BLaER1 treated with 17β-estradiol and CSF1 and Interleukin-3, amounts not matched to agents 10 nM and 100 nM (cell line): ENCODE measurements at regions not wholly inside any gene's neighbourhood (a gene's known extent, or its start where the extent isn't known, plus 50 kb on each side); places are given as distances from the start of the nearest gene placed in this dataset.

ENCODE experiments used
- H3K27ac ChIP-seq, 11 experiments: shearing (Covaris generic); formaldehyde crosslinking; 2 replicates each; pipeline ENCODE4 v1.8.1; 2022
- H3K27me3 ChIP-seq, 11 experiments: shearing (Covaris generic); formaldehyde crosslinking; 2 replicates each; pipeline ENCODE4 v1.8.1; 2022
- H3K36me3 ChIP-seq, 11 experiments: shearing (Covaris generic); formaldehyde crosslinking; 2 replicates each; pipeline ENCODE4 v1.8.1; 2022
- H3K4me1 ChIP-seq, 10 experiments: shearing (Covaris generic); formaldehyde crosslinking; 2 replicates each; pipeline ENCODE4 v1.8.1; 2022
- H3K4me2 ChIP-seq, 11 experiments: shearing (Covaris generic); formaldehyde crosslinking; 2 replicates each; pipeline ENCODE4 v1.8.1; 2022
- H3K4me3 ChIP-seq, 10 experiments: shearing (Covaris generic); formaldehyde crosslinking; 2 replicates each; pipeline ENCODE4 v1.8.1; 2022
- H3K9ac ChIP-seq, 11 experiments: shearing (Covaris generic); formaldehyde crosslinking; 2 replicates each; pipeline ENCODE4 v1.8.1; 2022
- H3K9me3 ChIP-seq, 11 experiments: shearing (Covaris generic); formaldehyde crosslinking; replicated peaks in 1 of 11; 2 replicates each; pipeline ENCODE4 v1.8.1; 2022
- H4K20me1 ChIP-seq, 11 experiments: shearing (Covaris generic); formaldehyde crosslinking; 2 replicates each; pipeline ENCODE4 v1.8.1; 2022
- Cebpa-rat ChIP-seq, 11 experiments: shearing (Covaris generic); IDR thresholded peaks; 2 replicates each; pipeline ENCODE4 v1.8.1; 2022

- H3K27ac ChIP-seq: no peak overlapping the region
- H3K4me1 ChIP-seq: no peaks in the 10 kb centered on the region
- H3K27me3 ChIP-seq: no peaks in the 10 kb centered on the region
- no peaks in the 10 kb centered on the region for H3K36me3 ChIP-seq
- no peaks in the 10 kb centered on the region for H4K20me1 ChIP-seq
- no peak for TF ChIP-seq Cebpa-rat (IDR thresholded peaks at IDR 0.05)
- H3K9me3 ChIP-seq: no peaks in the 10 kb centered on the region
- H3K4me3 ChIP-seq: no peak overlapping the region
- no peak overlapping the region for H3K4me2 ChIP-seq
- H3K9ac ChIP-seq: no peak overlapping the region
Measured at GRCh38 chr18:56388571-56388970, 249.8 kb downstream of the TXNL1 start.

GRCh38 chr18:56386856-56387255 is 251.5 kb downstream of the TXNL1 start:
- H3K4me1 ChIP-seq: no peaks in the 10 kb centered on the region
- no peaks in the 10 kb centered on the region for H3K36me3 ChIP-seq
- H3K27me3 ChIP-seq: no peaks in the 10 kb centered on the region
- no peaks in the 10 kb centered on the region for H3K9me3 ChIP-seq
- no peak overlapping the region for H3K4me2 ChIP-seq
- H4K20me1 ChIP-seq: no peaks in the 10 kb centered on the region
- TF ChIP-seq Cebpa-rat (IDR thresholded peaks at IDR 0.05): no peak
- no peak overlapping the region for H3K4me3 ChIP-seq
- no peak overlapping the region for H3K27ac ChIP-seq
- H3K9ac ChIP-seq: no peak overlapping the region

GRCh38 chr18:56383349-56383748 is 255.0 kb downstream of the TXNL1 start:
- Histone ChIP-seq H3K4me3 (no peak overlapping the region), H3K36me3 (no peaks in the 10 kb centered on the region), H3K4me1 (no peaks in the 10 kb centered on the region), H3K9ac (no peak overlapping the region), H4K20me1 (no peaks in the 10 kb centered on the region), H3K9me3 (no peaks in the 10 kb centered on the region), H3K4me2 (no peak overlapping the region), H3K27ac (no peak overlapping the region), H3K27me3 (no peaks in the 10 kb centered on the region)
- no peak for TF ChIP-seq Cebpa-rat (IDR thresholded peaks at IDR 0.05)

GRCh38 chr18:56382541-56382940 is 255.9 kb downstream of the TXNL1 start:
- Histone ChIP-seq H3K9me3 (no peaks in the 10 kb centered on the region), H3K9ac (no peak overlapping the region), H4K20me1 (no peaks in the 10 kb centered on the region), H3K4me1 (no peaks in the 10 kb centered on the region), H3K4me2 (no peak overlapping the region), H3K27me3 (no peaks in the 10 kb centered on the region), H3K27ac (no peak overlapping the region), H3K36me3 (no peaks in the 10 kb centered on the region), H3K4me3 (no peak overlapping the region)
- no peak for TF ChIP-seq Cebpa-rat (IDR thresholded peaks at IDR 0.05)

GRCh38 chr18:56381196-56381595 is 257.2 kb downstream of the TXNL1 start:
- no peak overlapping the region for H3K4me2 ChIP-seq
- H3K4me1 ChIP-seq: no peaks in the 10 kb centered on the region
- no peak overlapping the region for H3K4me3 ChIP-seq
- H4K20me1 ChIP-seq: no peaks in the 10 kb centered on the region
- no peaks in the 10 kb centered on the region for H3K36me3 ChIP-seq
- no peak overlapping the region for H3K27ac ChIP-seq
- H3K9ac ChIP-seq: no peak overlapping the region
- no peaks in the 10 kb centered on the region for H3K27me3 ChIP-seq
- no peak for TF ChIP-seq Cebpa-rat (IDR thresholded peaks at IDR 0.05)
- no peaks in the 10 kb centered on the region for H3K9me3 ChIP-seq

GRCh38 chr18:56380685-56381084 is 257.7 kb downstream of the TXNL1 start:
- no peak overlapping the region for H3K4me3 ChIP-seq
- H3K27me3 ChIP-seq: no peaks in the 10 kb centered on the region
- no peak overlapping the region for H3K4me2 ChIP-seq
- no peak for TF ChIP-seq Cebpa-rat (IDR thresholded peaks at IDR 0.05)
- no peak overlapping the region for H3K27ac ChIP-seq
- H4K20me1 ChIP-seq: no peaks in the 10 kb centered on the region
- H3K36me3 ChIP-seq: no peaks in the 10 kb centered on the region
- no peak overlapping the region for H3K9ac ChIP-seq
- H3K9me3 ChIP-seq: no peaks in the 10 kb centered on the region
- H3K4me1 ChIP-seq: no peaks in the 10 kb centered on the region

GRCh38 chr18:56379256-56379655 is 259.1 kb downstream of the TXNL1 start:
- no peak overlapping the region for H3K9ac ChIP-seq
- no peak overlapping the region for H3K4me2 ChIP-seq
- H3K27me3 ChIP-seq: no peaks in the 10 kb centered on the region
- peaks cover 0 to 2% (median 0%) of the 10 kb centered on the region in 10 experiments; a peak in 2 of 20 replicates for H3K4me1 ChIP-seq
- H4K20me1 ChIP-seq: no peaks in the 10 kb centered on the region
- no peaks in the 10 kb centered on the region for H3K9me3 ChIP-seq
- H3K4me3 ChIP-seq: no peak overlapping the region
- TF ChIP-seq Cebpa-rat (IDR thresholded peaks at IDR 0.05): no peak
- no peaks in the 10 kb centered on the region for H3K36me3 ChIP-seq
- no peak overlapping the region for H3K27ac ChIP-seq

GRCh38 chr18:56377231-56377630 is 261.2 kb downstream of the TXNL1 start:
- no peaks in the 10 kb centered on the region for H3K36me3 ChIP-seq
- TF ChIP-seq Cebpa-rat (IDR thresholded peaks at IDR 0.05): no peak
- no peak overlapping the region for H3K4me3 ChIP-seq
- no peaks in the 10 kb centered on the region for H4K20me1 ChIP-seq
- H3K27me3 ChIP-seq: no peaks in the 10 kb centered on the region
- H3K4me2 ChIP-seq: no peak overlapping the region
- H3K27ac ChIP-seq: no peak overlapping the region
- H3K4me1 ChIP-seq: peaks cover 0 to 11% (median 0%) of the 10 kb centered on the region in 10 experiments; a peak in 2 of 20 replicates
- no peaks in the 10 kb centered on the region for H3K9me3 ChIP-seq
- H3K9ac ChIP-seq: no peak overlapping the region

- TF ChIP-seq Cebpa-rat (IDR thresholded peaks at IDR 0.05): no peak
- H3K27ac ChIP-seq: no peak overlapping the region; a peak in 1 of 22 replicates
- H3K4me1 ChIP-seq: peaks cover 0 to 11% (median 0%) of the 10 kb centered on the region in 10 experiments; a peak in 2 of 20 replicates
- H3K4me2 ChIP-seq: 0 out of 22 replicates have a peak overlapping the region, but pooled peaks of 1 of the 11 experiments have one; percentile 42
- no peaks in the 10 kb centered on the region for H4K20me1 ChIP-seq
- H3K36me3 ChIP-seq: no peaks in the 10 kb centered on the region
- H3K27me3 ChIP-seq: no peaks in the 10 kb centered on the region
- H3K9ac ChIP-seq: no peak overlapping the region
- no peak overlapping the region for H3K4me3 ChIP-seq
- no peaks in the 10 kb centered on the region for H3K9me3 ChIP-seq
Measured at GRCh38 chr18:56374007-56374655, 264.3 kb downstream of the TXNL1 start.

GRCh38 chr18:56373601-56374000 is 264.8 kb downstream of the TXNL1 start:
- no peak overlapping the region for H3K4me2 ChIP-seq
- peaks cover 0 to under 1% (median 0%) of the 10 kb centered on the region in 11 experiments; a peak in 2 of 22 replicates for H3K9me3 ChIP-seq
- TF ChIP-seq Cebpa-rat (IDR thresholded peaks at IDR 0.05): no peak
- H3K27ac ChIP-seq: no peak overlapping the region
- H3K36me3 ChIP-seq: no peaks in the 10 kb centered on the region
- H4K20me1 ChIP-seq: no peaks in the 10 kb centered on the region
- H3K27me3 ChIP-seq: no peaks in the 10 kb centered on the region
- H3K4me3 ChIP-seq: no peak overlapping the region
- no peak overlapping the region for H3K9ac ChIP-seq
- H3K4me1 ChIP-seq: peaks cover 0 to 11% (median 0%) of the 10 kb centered on the region in 10 experiments; a peak in 2 of 20 replicates
